MM.1S (cell line): ENCODE measurements at regions not wholly inside any gene's neighbourhood (a gene's known extent, or its start where the extent isn't known, plus 50 kb on each side); places are given as distances from the start of the nearest gene placed in this dataset.

Experiments used
- CTCF ChIP-seq: fragments of 300-600 bp; sonication (generic); IDR thresholded peaks from 2 replicates; pipeline ENCODE4 v1.5.1; 2016; ENCODE audit warnings: antibody characterized with exemption, low read length, mixed read lengths
- EZH2 ChIP-seq: fragments of 300-600 bp; sonication (generic); optimal IDR thresholded peaks from 2 replicates; pipeline ENCODE3; 2017; ENCODE audit warnings: low read depth, mild to moderate bottlenecking, antibody characterized with exemption, low read length, mixed read lengths

GRCh38 chr16:26386096-26386495, 680.6 kb upstream of the C16orf82 start:
- TF ChIP-seq EZH2 = no peak
- no peak for TF ChIP-seq CTCF
